ENCODE measurements at regions not wholly inside any gene's neighbourhood (a gene's known extent, or its start where the extent isn't known, plus 50 kb on each side); places are given as distances from the start of the nearest gene placed in this dataset.

DNA sequence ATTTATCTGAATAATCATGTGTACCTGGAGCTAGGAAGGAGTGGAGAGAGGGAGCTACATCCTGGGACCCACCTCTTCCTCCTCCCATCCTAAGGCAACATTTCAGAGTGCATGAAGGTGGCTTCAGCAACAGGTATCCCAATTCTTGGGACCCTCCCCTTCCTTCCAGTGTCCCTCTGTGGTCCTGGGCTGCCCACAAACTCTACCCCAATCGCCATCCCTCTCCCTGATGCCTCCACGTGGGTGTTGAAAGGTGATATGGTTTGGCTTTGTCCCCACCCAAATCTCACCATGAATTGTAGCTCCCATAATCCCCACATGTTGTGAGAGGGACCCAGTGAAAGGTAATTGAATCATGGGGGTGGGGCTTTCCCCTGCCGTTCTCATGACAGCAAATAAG lies 121.4 kb downstream of the MED10 start:
- no peaks in the 10 kb centered on the region for H3K4me1 Mint-ChIP-seq
- CTCF ChIA-PET, result no interaction called here
- no peak for TF ChIP-seq SMAD4 (CRISPR knock-in tag; IDR thresholded peaks at IDR 0.05)

DNA sequence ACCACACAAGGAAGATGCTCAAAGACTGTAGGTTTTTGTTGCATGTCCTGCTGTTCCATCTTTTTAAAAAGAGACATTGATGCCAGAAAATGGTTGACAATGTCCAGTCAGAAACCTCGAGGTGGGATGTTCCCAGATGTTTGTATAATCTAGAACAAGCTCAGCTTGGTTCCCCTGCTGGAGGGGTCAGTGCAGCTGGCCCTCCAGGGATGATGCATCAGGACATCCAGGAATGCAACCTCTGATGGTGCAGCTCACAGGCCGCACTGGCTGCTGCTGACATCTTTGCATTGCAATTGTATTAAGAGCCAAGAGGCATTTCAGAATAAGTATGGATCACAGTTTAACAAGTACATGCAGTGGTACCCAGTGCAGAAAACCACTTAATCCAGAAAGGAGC lies 122.4 kb downstream of the MED10 start:
- POLR2A ChIA-PET, result no interaction called here
- H3K27ac Mint-ChIP-seq, result no peak overlapping the region
- TF ChIP-seq, protein P1, sequence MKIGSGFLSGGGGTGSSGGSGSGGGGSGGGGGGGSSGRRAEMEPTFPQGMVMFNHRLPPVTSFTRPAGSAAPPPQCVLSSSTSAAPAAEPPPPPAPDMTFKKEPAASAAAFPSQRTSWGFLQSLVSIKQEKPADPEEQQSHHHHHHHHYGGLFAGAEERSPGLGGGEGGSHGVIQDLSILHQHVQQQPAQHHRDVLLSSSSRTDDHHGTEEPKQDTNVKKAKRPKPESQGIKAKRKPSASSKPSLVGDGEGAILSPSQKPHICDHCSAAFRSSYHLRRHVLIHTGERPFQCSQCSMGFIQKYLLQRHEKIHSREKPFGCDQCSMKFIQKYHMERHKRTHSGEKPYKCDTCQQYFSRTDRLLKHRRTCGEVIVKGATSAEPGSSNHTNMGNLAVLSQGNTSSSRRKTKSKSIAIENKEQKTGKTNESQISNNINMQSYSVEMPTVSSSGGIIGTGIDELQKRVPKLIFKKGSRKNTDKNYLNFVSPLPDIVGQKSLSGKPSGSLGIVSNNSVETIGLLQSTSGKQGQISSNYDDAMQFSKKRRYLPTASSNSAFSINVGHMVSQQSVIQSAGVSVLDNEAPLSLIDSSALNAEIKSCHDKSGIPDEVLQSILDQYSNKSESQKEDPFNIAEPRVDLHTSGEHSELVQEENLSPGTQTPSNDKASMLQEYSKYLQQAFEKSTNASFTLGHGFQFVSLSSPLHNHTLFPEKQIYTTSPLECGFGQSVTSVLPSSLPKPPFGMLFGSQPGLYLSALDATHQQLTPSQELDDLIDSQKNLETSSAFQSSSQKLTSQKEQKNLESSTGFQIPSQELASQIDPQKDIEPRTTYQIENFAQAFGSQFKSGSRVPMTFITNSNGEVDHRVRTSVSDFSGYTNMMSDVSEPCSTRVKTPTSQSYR (CRISPR knock-in tag; IDR thresholded peaks at IDR 0.05), result no peak
- TF ChIP-seq GTF2I (CRISPR knock-in tag; conservative IDR thresholded peaks at IDR 0.05) (no peak), ZNF671 (CRISPR knock-in tag; IDR thresholded peaks at IDR 0.05) (no peak), CBFB (CRISPR knock-in tag; IDR thresholded peaks at IDR 0.05; ENCODE audit: low read depth) (no peak), ZNF423 (CRISPR knock-in tag; IDR thresholded peaks at IDR 0.05) (no peak), AR (CRISPR knock-in tag; IDR thresholded peaks at IDR 0.05) (no peak), PRRX2 (CRISPR knock-in tag; IDR thresholded peaks at IDR 0.05) (no peak), ZNF532 (CRISPR knock-in tag; IDR thresholded peaks at IDR 0.05; ENCODE audit: borderline replicate concordance) (no peak), JUN (CRISPR knock-in tag; IDR thresholded peaks at IDR 0.05) (no peak), ZNF121 (CRISPR knock-in tag; IDR thresholded peaks at IDR 0.05) (no peak)
- TF ChIP-seq, protein P2, sequence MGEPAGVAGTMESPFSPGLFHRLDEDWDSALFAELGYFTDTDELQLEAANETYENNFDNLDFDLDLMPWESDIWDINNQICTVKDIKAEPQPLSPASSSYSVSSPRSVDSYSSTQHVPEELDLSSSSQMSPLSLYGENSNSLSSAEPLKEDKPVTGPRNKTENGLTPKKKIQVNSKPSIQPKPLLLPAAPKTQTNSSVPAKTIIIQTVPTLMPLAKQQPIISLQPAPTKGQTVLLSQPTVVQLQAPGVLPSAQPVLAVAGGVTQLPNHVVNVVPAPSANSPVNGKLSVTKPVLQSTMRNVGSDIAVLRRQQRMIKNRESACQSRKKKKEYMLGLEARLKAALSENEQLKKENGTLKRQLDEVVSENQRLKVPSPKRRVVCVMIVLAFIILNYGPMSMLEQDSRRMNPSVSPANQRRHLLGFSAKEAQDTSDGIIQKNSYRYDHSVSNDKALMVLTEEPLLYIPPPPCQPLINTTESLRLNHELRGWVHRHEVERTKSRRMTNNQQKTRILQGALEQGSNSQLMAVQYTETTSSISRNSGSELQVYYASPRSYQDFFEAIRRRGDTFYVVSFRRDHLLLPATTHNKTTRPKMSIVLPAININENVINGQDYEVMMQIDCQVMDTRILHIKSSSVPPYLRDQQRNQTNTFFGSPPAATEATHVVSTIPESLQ (CRISPR knock-in tag; IDR thresholded peaks at IDR 0.05), result no peak
- TF ChIP-seq, protein P3, sequence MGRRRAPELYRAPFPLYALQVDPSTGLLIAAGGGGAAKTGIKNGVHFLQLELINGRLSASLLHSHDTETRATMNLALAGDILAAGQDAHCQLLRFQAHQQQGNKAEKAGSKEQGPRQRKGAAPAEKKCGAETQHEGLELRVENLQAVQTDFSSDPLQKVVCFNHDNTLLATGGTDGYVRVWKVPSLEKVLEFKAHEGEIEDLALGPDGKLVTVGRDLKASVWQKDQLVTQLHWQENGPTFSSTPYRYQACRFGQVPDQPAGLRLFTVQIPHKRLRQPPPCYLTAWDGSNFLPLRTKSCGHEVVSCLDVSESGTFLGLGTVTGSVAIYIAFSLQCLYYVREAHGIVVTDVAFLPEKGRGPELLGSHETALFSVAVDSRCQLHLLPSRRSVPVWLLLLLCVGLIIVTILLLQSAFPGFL (CRISPR knock-in tag; IDR thresholded peaks at IDR 0.05; ENCODE audit: borderline replicate concordance), result no peak
- TF ChIP-seq, protein P4, sequence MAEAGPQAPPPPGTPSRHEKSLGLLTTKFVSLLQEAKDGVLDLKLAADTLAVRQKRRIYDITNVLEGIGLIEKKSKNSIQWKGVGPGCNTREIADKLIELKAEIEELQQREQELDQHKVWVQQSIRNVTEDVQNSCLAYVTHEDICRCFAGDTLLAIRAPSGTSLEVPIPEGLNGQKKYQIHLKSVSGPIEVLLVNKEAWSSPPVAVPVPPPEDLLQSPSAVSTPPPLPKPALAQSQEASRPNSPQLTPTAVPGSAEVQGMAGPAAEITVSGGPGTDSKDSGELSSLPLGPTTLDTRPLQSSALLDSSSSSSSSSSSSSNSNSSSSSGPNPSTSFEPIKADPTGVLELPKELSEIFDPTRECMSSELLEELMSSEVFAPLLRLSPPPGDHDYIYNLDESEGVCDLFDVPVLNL (CRISPR knock-in tag; IDR thresholded peaks at IDR 0.05; ENCODE audit: borderline replicate concordance, low read depth), result no peak
- no peaks in the 10 kb centered on the region for H3K4me1 Mint-ChIP-seq
- peaks cover 34% of the 10 kb centered on the region for H3K9me3 Mint-ChIP-seq
- DNase-seq (ENCODE audit: low spot score) (no peak), ATAC-seq (no peak)
- peaks cover 3% of the 10 kb centered on the region; the same call in 1 of the 2 replicates for H3K27me3 Mint-ChIP-seq (ENCODE audit: low read depth)
- H3K4me3 Mint-ChIP-seq, result no peak overlapping the region
- no peaks in the 10 kb centered on the region for H3K36me3 Mint-ChIP-seq
- CTCF ChIA-PET, result no interaction called here

More for the DNA sequence above, 121.4 kb downstream of the MED10 start:
- peaks cover 3% of the 10 kb centered on the region; the same call in 1 of the 2 replicates for H3K27me3 Mint-ChIP-seq (ENCODE audit: low read depth)
- H3K36me3 Mint-ChIP-seq, result no peaks in the 10 kb centered on the region
- H3K4me3 Mint-ChIP-seq, result no peak overlapping the region
- H3K9me3 Mint-ChIP-seq, result peaks cover 32% of the 10 kb centered on the region
- H3K27ac Mint-ChIP-seq, result no peak overlapping the region
- POLR2A ChIA-PET, result no interaction called here
- DNase-seq (ENCODE audit: low spot score) (no peak), ATAC-seq (no peak)
